GM13976 (cell line): ENCODE measurements at regions not wholly inside any gene's neighbourhood (a gene's known extent, or its start where the extent isn't known, plus 50 kb on each side); places are given as distances from the start of the nearest gene placed in this dataset.

ENCODE experiments used
- DNase-seq: peaks from one replicate; pipeline ENCODE4 v3.0.0; 2012; ENCODE audit warnings: low spot score
- in situ Hi-C: fragments of 300-500 bp; cut with MboI; formaldehyde crosslinking; loops from one replicate; pipeline ENCODE4 v1.12.0; 2022; ENCODE audit warnings: low sequenced_read_pairs, mixed read lengths, inconsistent platforms; ENCODE audit not compliant: unreplicated experiment
- TF ChIP-seq, protein P1 (sequence below): IDR thresholded peaks from 2 replicates; pipeline ENCODE4 v1.5.1; 2012; ENCODE audit warnings: borderline replicate concordance, mild to moderate bottlenecking; ENCODE audit not compliant: insufficient read depth; ENCODE audit errors: extremely low read depth, missing control alignments, control extremely low read depth

DNA sequence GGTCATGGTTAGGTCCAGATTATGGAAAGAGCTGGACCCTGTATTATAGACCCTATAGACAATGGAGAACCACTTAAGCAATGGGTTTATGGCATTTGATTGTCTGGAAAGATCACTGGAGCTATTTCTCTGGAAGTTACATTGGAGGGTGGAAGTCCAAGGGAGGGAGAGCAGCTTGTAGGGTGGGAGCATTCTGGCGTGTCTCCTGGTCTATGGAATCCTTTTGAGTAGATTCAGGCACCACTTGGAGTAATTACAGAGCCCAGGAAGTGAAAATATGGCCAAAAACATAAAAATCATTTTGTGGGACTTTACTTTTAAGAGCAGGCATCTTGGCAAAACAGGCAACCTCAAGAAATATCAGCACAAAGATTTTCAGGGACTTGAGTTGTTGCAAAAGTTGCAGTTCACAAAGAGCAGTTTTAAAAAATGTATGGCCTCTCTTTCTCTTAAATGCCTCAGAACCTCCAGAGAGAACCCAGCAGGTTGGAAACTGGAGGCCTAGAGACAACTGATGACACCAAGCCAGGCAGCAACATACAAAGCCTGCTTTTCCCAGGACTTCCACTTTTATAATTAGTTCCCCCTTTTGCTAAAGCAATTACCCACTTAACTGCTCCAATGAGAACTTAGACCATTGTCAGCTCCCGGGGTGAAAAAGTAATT is 331.0 kb downstream of the MYCN start:
- TF ChIP-seq, protein P1, sequence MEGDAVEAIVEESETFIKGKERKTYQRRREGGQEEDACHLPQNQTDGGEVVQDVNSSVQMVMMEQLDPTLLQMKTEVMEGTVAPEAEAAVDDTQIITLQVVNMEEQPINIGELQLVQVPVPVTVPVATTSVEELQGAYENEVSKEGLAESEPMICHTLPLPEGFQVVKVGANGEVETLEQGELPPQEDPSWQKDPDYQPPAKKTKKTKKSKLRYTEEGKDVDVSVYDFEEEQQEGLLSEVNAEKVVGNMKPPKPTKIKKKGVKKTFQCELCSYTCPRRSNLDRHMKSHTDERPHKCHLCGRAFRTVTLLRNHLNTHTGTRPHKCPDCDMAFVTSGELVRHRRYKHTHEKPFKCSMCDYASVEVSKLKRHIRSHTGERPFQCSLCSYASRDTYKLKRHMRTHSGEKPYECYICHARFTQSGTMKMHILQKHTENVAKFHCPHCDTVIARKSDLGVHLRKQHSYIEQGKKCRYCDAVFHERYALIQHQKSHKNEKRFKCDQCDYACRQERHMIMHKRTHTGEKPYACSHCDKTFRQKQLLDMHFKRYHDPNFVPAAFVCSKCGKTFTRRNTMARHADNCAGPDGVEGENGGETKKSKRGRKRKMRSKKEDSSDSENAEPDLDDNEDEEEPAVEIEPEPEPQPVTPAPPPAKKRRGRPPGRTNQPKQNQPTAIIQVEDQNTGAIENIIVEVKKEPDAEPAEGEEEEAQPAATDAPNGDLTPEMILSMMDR, result no peak
- no peak for DNase-seq
- in situ Hi-C loops, result no loop called here

GRCh38 chr2:16270441-16270840 is 330.1 kb downstream of the MYCN start:
- TF ChIP-seq, protein P1, result no peak
- DNase-seq, result no peak
- in situ Hi-C loops, result no loop called here

DNA sequence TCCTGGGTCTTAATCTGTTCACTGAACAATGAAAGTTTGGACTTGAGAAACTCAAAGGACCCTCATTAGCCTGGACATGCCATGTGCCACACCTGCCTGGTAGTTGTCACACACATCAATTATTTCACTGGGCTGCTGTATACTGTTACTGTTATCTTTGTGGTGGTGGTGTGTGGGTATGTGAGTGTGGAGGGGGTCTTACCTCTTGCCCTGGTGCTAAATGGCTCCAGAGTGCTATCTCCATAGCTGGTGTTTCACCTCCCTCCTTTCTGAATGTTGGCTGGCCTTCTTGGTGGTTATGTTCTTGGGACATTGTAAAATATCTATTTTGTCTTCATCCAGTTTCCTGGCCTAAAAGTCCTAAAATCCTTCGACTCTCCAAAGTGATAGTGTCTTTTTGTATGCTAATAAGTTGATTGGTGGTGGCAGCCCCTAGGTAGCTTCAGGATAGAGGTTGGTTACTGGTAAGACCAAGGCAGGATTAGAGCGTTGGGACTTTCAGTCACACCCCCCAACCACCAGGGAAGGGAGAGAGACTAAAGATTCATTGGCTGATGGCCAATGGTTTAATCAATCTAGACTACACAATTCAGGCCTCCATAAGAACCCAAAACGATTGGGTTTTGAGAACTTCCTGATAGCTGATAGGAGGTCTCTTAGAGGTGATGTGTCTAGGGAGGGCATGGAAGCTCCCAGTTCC is 328.1 kb downstream of the MYCN start:
- TF ChIP-seq, protein P1, result no peak
- in situ Hi-C loops, result no loop called here
- no peak for DNase-seq

DNA sequence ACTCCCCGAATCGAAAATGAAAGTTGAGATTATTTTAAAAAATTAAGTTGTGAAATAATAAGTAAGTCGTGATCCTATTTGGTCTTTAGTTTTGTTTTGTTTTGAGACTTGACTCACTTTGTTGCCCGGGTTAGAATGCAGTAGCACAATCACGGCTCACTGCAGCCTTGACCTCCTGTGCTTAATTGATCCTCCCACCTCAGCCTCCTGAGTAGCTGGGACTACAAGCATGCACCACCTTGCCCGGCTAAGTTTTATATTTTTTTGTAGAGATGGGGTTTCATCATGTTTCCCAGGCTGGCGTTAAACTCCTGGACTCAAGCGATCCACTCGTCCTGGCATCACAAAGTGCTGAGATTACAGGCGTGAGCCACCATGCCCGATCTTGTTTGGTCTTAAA is 326.2 kb downstream of the MYCN start:
- no peak for DNase-seq
- TF ChIP-seq, protein P1, result no peak
- in situ Hi-C loops, result no loop called here

DNA sequence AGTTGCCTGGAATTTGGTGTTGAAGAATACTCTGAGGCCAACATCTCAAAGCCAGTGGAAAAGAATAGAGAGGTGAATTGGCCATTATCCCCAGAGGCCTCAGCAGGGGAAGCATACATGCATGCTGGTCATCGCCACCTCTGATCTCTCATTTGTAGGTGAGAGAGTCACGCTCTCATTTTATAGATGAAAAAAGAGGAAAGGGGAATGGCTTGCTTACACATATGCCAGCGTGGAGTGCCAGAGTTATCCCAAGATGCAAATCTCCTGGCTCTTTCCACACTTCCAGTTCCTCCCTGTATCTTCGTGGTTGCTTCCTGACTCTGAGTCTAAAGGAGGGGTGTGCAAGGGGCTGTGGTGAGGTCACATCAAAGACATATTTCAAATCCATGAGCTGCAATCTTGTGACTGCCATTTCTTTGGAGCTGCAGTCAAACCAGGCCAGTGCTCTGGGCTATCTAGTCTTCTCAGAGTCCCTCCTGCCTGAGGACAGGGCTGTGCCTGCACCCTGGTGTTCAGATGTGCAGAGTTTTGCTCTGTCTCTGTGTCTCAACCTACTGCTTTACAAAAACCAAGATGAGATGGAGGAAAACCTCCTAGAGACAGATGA is 324.7 kb downstream of the MYCN start:
- TF ChIP-seq, protein P1, result no peak
- no peak for DNase-seq
- in situ Hi-C loops, result no loop called here

DNA sequence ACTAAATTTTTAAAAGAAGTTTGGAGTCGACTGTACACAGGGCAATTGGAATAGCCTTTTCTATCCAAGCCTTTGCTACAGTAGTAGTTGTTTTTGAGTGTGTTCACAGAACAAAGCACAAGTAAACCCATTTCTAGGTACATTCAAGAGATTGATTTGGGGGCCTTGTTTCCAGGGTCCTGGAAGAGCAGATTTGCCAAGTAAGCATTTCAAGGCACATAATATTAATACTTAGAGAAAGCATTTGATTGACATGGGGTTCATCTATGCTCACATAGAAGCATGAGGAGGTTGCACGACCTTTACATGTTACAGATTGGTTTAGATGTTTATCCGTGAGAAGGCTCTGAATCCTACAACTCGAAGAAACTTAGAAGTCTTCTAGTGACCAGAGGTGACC is 324.1 kb downstream of the MYCN start:
- TF ChIP-seq, protein P1, result no peak
- in situ Hi-C loops, result no loop called here
- no peak for DNase-seq
